B cell (primary cell): ENCODE measurements at regions not wholly inside any gene's neighbourhood (a gene's known extent, or its start where the extent isn't known, plus 50 kb on each side); places are given as distances from the start of the nearest gene placed in this dataset.

ENCODE experiments used
- ATAC-seq: fragments of 200-7000 bp; cut with Tn5 transposase; one replicate; pipeline ENCODE4 v1.10.0; 2021; ENCODE audit warnings: low read depth, mild to moderate bottlenecking, moderate number of reproducible peaks, moderate library complexity
- CTCF ChIA-PET: fragments of 350-600 bp; sonication (Branson Sonifier 250); formaldehyde crosslinking; loops from one replicate; lab custom pipeline; 2021; ENCODE audit warnings: antibody characterized with exemption, inconsistent platforms; lab: Charles Lee
- POLR2A ChIA-PET: fragments of 350-600 bp; sonication (Branson Sonifier 250); formaldehyde crosslinking; loops from one replicate; lab custom pipeline; 2021; ENCODE audit warnings: antibody characterized with exemption; lab: Charles Lee
- DNase-seq: peaks from one replicate; pipeline ENCODE4 v3.0.0; 2013
- H2AFZ ChIP-seq: 2 replicates; pipeline ENCODE4 v1.6.1; 2012; ENCODE audit warnings: mild to moderate bottlenecking, low read depth, low read length; ENCODE audit not compliant: insufficient read depth, poor library complexity, severe bottlenecking
- H3K27ac ChIP-seq, 2 donors: 1 replicate in 1 of 2; 2 replicates in 1 of 2; pipeline ENCODE4 v1.5.1; 2012 to 2013; ENCODE audit warnings: low read length in 2 of 2, mild to moderate bottlenecking in 2 of 2, moderate library complexity in 1 of 2
- H3K27me3 ChIP-seq, 4 experiments: fragments of 200-600 bp in 1 of 4; sonication (generic) in 1 of 4; replicated peaks in 1 of 4; 1 replicate in 2 of 4; 2 replicates in 2 of 4; pipeline versions ENCODE4 v1.6.1 to v1.7.0; 2013 to 2016; ENCODE audit warnings: low read length in 3 of 4, mild to moderate bottlenecking in 2 of 4, mixed read lengths in 1 of 4, moderate library complexity in 1 of 4; ENCODE audit not compliant: insufficient read depth in 4 of 4, control insufficient read depth in 3 of 4; ENCODE audit errors: control extremely low read depth in 1 of 4
- H3K36me3 ChIP-seq, 2 experiments: replicated peaks in 1 of 2; 1 replicate in 1 of 2; 2 replicates in 1 of 2; pipeline versions ENCODE4 v1.6.1 to v1.7.1; 2013; ENCODE audit warnings: low read length in 1 of 2; ENCODE audit not compliant: insufficient read depth in 2 of 2, control insufficient read depth in 1 of 2; ENCODE audit errors: control extremely low read depth in 1 of 2, extremely low read depth in 1 of 2
- H3K4me1 ChIP-seq, 2 donors: fragments of 200-600 bp in 1 of 2; sonication (generic) in 1 of 2; 1 replicate in 1 of 2; 2 replicates in 1 of 2; pipeline versions ENCODE4 v1.5.1 to v1.6.1; 2013 to 2017; ENCODE audit warnings: low read length in 2 of 2; ENCODE audit not compliant: control insufficient read depth in 2 of 2, insufficient read depth in 2 of 2
- H3K4me2 ChIP-seq: replicated peaks from 2 replicates; pipeline ENCODE3; 2012; ENCODE audit warnings: mild to moderate bottlenecking, low read depth, low read length; ENCODE audit not compliant: poor library complexity, severe bottlenecking
- H3K4me3 ChIP-seq, 5 experiments: fragments of 200-600 bp in 1 of 5; sonication (generic) in 1 of 5; 1 replicate in 3 of 5; 2 replicates in 2 of 5; pipeline versions ENCODE4 v1.5.1 to v1.7.0; 2011 to 2016; ENCODE audit warnings: low read length in 4 of 5, mild to moderate bottlenecking in 4 of 5, low read depth in 2 of 5, control low read depth in 1 of 5, moderate library complexity in 1 of 5; ENCODE audit not compliant: insufficient read depth in 1 of 5; ENCODE audit errors: control extremely low read depth in 1 of 5, extremely low read depth in 1 of 5
- H3K79me2 ChIP-seq: fragments of 200-600 bp; sonication (generic); one replicate; pipeline ENCODE4 v1.6.0; 2016; ENCODE audit warnings: low read length; ENCODE audit not compliant: control insufficient read depth, insufficient read depth
- H3K9ac ChIP-seq: fragments of 200-600 bp; sonication (generic); 2 replicates; pipeline ENCODE4 v1.6.1; 2017; ENCODE audit warnings: mild to moderate bottlenecking, low read length, moderate library complexity
- H3K9me3 ChIP-seq, 3 donors: one replicate each; pipeline versions ENCODE4 v1.6.1 to v1.7.1; 2013; ENCODE audit warnings: low read length in 2 of 3; ENCODE audit not compliant: control insufficient read depth in 2 of 3, insufficient read depth in 1 of 3; ENCODE audit errors: control extremely low read depth in 1 of 3
- H4K20me1 ChIP-seq: 2 replicates; pipeline ENCODE4 v1.6.0; 2012; ENCODE audit warnings: mild to moderate bottlenecking, low read length; ENCODE audit not compliant: insufficient read depth, control insufficient read depth, poor library complexity, severe bottlenecking
- H3K27ac Mint-ChIP-seq: one replicate; pipeline ENCODE4 v1.8.0; 2021; ENCODE audit warnings: mixed read lengths
- H3K27me3 Mint-ChIP-seq: one replicate; pipeline ENCODE4 v1.8.0; 2021; ENCODE audit warnings: mixed read lengths
- H3K4me1 Mint-ChIP-seq: one replicate; pipeline ENCODE4 v1.8.0; 2021; ENCODE audit warnings: mixed read lengths
- H3K4me3 Mint-ChIP-seq: one replicate; pipeline ENCODE4 v1.8.0; 2021; ENCODE audit warnings: mixed read lengths
- H3K9me3 Mint-ChIP-seq: one replicate; pipeline ENCODE4 v1.8.0; 2022; ENCODE audit warnings: mixed read lengths; ENCODE audit not compliant: insufficient read depth
- CTCF ChIP-seq: fragments of 200-600 bp; IDR thresholded peaks from one replicate; pipeline ENCODE4 v1.8.0; 2022; ENCODE audit warnings: antibody characterized with exemption, mild to moderate bottlenecking
- EZH2 ChIP-seq: IDR thresholded peaks from 2 replicates; pipeline ENCODE4 v1.6.1; 2012; ENCODE audit warnings: borderline replicate concordance, low read depth, mild to moderate bottlenecking, moderate library complexity, low read length; ENCODE audit not compliant: insufficient read depth, poor library complexity, severe bottlenecking
- WGBS: methylation state at CpG from one replicate; pipeline ENCODE4 v1.1.5; 2013; ENCODE audit warnings: missing lambda C conversion rate; ENCODE audit not compliant: insufficient coverage; 5-methylcytosine and 5-hydroxymethylcytosine counted together
- intact Hi-C: fragments of 100-400 bp; cut with micrococcal nuclease; formaldehyde crosslinking; loops from one replicate; pipeline ENCODE4 v1.10.0; 2022

- Histone ChIP-seq H3K27me3 (no peaks in the 10 kb centered on the region), H4K20me1 (no peaks in the 10 kb centered on the region), H2AFZ (no peak overlapping the region), H3K79me2 (no peaks in the 10 kb centered on the region), H3K4me2 (no peak overlapping the region), H3K9ac (no peak overlapping the region), H3K4me1 (no peaks in the 10 kb centered on the region), H3K9me3 (no peaks in the 10 kb centered on the region), H3K4me3 (no peak overlapping the region), H3K36me3 (no peaks in the 10 kb centered on the region), H3K27ac (no peak overlapping the region)
- WGBS, result 30% methylated on average over 1 of the region's 3 CpGs
- ChIA-PET POLR2A (no interaction called here), CTCF (no interaction called here)
- TF ChIP-seq CTCF, result no peak
- no peak for TF ChIP-seq EZH2
- ATAC-seq (no peak), DNase-seq (no peak)
- intact Hi-C loops, result no loop called here
- H3K4me3 Mint-ChIP-seq, result no peak overlapping the region
- H3K27me3 Mint-ChIP-seq, result peaks cover 15% of the 10 kb centered on the region
- H3K27ac Mint-ChIP-seq, result no peak overlapping the region
- no peaks in the 10 kb centered on the region for H3K4me1 Mint-ChIP-seq
- no peaks in the 10 kb centered on the region for H3K9me3 Mint-ChIP-seq
Observed at GRCh38 chr1:193629875-193630274, 443.5 kb upstream of the B3GALT2 start.

GRCh38 chr1:193626695-193627094, 440.3 kb upstream of the B3GALT2 start:
- CTCF ChIA-PET, result interaction anchor here (0.9 kb wide), 1 partner anchor 87 kb away, joined by 3 read pairs; no protein-coding TSS in a partner anchor
- H3K9me3 Mint-ChIP-seq, result no peaks in the 10 kb centered on the region

More at GRCh38 chr1:193626695-193627094, 440.3 kb upstream of the B3GALT2 start:
- H3K27me3 Mint-ChIP-seq, result peaks cover 15% of the 10 kb centered on the region
- POLR2A ChIA-PET, result no interaction called here
- H3K27ac Mint-ChIP-seq, result no peak overlapping the region
- Histone ChIP-seq H3K4me1 (no peaks in the 10 kb centered on the region), H3K9me3 (peaks cover 0 to 1% (median 0%) of the 10 kb centered on the region in 3 donors), H3K27me3 (no peaks in the 10 kb centered on the region), H3K9ac (no peak overlapping the region), H4K20me1 (no peaks in the 10 kb centered on the region), H3K36me3 (no peaks in the 10 kb centered on the region), H3K79me2 (no peaks in the 10 kb centered on the region), H3K4me2 (no peak overlapping the region), H3K27ac (no peak overlapping the region), H3K4me3 (no peak overlapping the region), H2AFZ (no peak overlapping the region)
- H3K4me1 Mint-ChIP-seq, result no peaks in the 10 kb centered on the region
- intact Hi-C loops, result no loop called here
- 70% methylated on average over 1 of the region's 2 CpGs for WGBS
- no peak for ATAC-seq
- no peak for DNase-seq
- TF ChIP-seq CTCF, result no peak
- TF ChIP-seq EZH2, result no peak
- no peak overlapping the region for H3K4me3 Mint-ChIP-seq
